Memory B cell (primary cell): ENCODE measurements at regions not wholly inside any gene's neighbourhood (a gene's known extent, or its start where the extent isn't known, plus 50 kb on each side); places are given as distances from the start of the nearest gene placed in this dataset.

Experiments
- ATAC-seq: fragments of 150-1000 bp; cut with Tn5 transposase; 2 replicates; pipeline ENCODE4 v1.10.0; 2021; ENCODE audit warnings: low read depth, mild to moderate bottlenecking, moderate library complexity
- DNase-seq, 2 donors: peaks; one replicate each; pipeline ENCODE4 v3.0.0; 2022; ENCODE audit warnings: low spot score in 2 of 2
- H3K27ac Mint-ChIP-seq: one replicate; pipeline ENCODE4 v1.8.0; 2022; ENCODE audit warnings: mild to moderate bottlenecking, moderate library complexity, mixed read lengths
- H3K27me3 Mint-ChIP-seq: one replicate; pipeline ENCODE4 v1.8.0; 2022; ENCODE audit warnings: mixed read lengths
- H3K36me3 Mint-ChIP-seq: one replicate; pipeline ENCODE4 v1.8.0; 2022; ENCODE audit warnings: mild to moderate bottlenecking, mixed read lengths
- H3K4me1 Mint-ChIP-seq: one replicate; pipeline ENCODE4 v1.8.0; 2022; ENCODE audit warnings: mixed read lengths
- H3K4me3 Mint-ChIP-seq: one replicate; pipeline ENCODE4 v1.8.0; 2022; ENCODE audit warnings: mild to moderate bottlenecking, moderate library complexity, mixed read lengths
- H3K9me3 Mint-ChIP-seq: one replicate; pipeline ENCODE4 v1.8.0; 2022; ENCODE audit warnings: mixed read lengths

DNA sequence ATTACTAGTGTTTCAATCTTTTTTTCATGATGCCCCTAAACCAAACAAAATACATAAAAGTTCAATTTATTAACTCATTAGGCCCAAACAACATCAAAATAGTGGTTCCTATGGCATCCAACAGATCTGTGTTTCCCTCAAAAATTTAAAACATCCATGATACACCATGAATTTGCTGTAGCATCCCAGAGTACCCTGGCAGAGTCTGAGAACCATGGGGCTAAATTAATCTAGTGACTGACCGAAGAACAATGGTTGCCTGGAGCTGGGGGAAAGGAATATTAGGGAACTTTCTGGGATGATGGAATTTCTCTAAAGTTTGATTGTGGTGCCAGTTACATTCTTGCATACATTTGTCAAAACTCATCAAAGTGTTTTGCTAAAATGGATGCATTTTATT lies 79.5 kb upstream of the TRIO start:
- ATAC-seq (no peak), DNase-seq (no peak)
- peaks cover 3% of the 10 kb centered on the region for H3K9me3 Mint-ChIP-seq
- no peaks in the 10 kb centered on the region for H3K4me1 Mint-ChIP-seq
- peaks cover 8% of the 10 kb centered on the region for H3K27me3 Mint-ChIP-seq
- H3K27ac Mint-ChIP-seq = no peak overlapping the region
- peaks cover 2% of the 10 kb centered on the region for H3K36me3 Mint-ChIP-seq
- no peak overlapping the region for H3K4me3 Mint-ChIP-seq

DNA sequence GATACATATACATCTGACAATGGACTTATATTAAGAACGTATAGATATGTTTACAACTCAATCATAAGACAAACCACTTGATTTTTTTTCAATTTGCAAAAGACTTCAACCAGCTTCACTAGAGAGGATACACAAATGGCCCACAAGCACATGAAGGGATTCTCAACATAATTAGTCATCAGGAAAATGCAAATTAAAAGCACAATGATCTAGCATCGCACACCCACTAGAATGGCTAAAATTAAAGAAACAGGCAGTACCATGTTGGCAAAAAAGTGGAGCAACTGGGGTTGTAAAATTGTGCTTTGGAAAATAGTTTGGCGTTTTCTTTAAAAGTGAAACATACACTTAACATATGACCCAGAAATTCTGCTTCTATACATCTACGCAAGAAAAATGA lies 80.0 kb upstream of the TRIO start:
- Mint-ChIP-seq H3K36me3 (peaks cover 2% of the 10 kb centered on the region), H3K4me1 (no peaks in the 10 kb centered on the region), H3K27me3 (peaks cover 8% of the 10 kb centered on the region), H3K9me3 (peaks cover 3% of the 10 kb centered on the region), H3K4me3 (no peak overlapping the region), H3K27ac (no peak overlapping the region)
- ATAC-seq (no peak), DNase-seq (no peak)

DNA sequence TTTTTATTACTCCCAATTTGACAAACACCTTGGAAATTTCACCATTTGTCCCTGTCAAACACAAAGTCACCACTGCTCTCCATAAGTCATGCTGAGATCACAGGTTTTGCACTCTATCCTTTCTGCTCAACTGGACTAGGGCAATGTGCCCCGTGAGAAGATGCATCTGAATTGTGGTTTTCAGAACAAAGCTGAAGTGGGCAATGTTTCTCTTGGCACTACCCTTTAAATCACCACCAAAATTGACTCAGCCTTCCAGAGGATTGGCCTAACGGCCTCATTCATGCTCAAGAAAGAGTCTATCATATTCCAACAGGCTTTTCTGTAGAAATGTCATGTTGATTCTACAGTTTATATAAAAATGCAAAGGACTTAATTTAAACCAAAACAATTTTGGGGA lies 81.0 kb upstream of the TRIO start:
- no peaks in the 10 kb centered on the region for H3K4me1 Mint-ChIP-seq
- no peak overlapping the region for H3K27ac Mint-ChIP-seq
- ATAC-seq = no peak
- DNase-seq = no peak
- peaks cover 2% of the 10 kb centered on the region for H3K36me3 Mint-ChIP-seq
- peaks cover 3% of the 10 kb centered on the region for H3K9me3 Mint-ChIP-seq
- H3K4me3 Mint-ChIP-seq = no peak overlapping the region
- H3K27me3 Mint-ChIP-seq = peaks cover 8% of the 10 kb centered on the region

DNA sequence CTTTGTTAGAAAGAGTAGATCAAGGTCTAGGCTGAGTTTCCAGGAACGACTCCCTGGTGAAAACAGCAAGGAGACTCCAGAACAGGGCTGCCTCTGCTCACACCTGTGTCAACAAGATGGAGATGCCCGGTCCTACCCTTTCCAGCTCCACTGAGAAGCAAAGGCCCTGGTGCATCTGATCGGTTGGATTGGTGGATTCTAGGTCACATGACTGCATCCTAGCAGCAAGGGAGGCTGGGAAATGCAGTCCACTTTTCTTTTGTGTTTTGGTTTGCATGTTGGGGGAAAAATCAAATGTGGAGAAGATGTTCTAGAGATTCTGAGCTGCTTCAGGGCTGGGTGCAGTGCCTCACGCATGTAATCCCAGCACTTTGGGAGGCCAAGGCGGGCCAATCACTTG lies 82.0 kb upstream of the TRIO start:
- ATAC-seq = no peak
- Mint-ChIP-seq H3K27ac (no peak overlapping the region), H3K27me3 (peaks cover 6% of the 10 kb centered on the region), H3K9me3 (peaks cover 3% of the 10 kb centered on the region), H3K4me1 (no peaks in the 10 kb centered on the region), H3K4me3 (no peak overlapping the region), H3K36me3 (peaks cover 2% of the 10 kb centered on the region)
- DNase-seq = no peak

DNA sequence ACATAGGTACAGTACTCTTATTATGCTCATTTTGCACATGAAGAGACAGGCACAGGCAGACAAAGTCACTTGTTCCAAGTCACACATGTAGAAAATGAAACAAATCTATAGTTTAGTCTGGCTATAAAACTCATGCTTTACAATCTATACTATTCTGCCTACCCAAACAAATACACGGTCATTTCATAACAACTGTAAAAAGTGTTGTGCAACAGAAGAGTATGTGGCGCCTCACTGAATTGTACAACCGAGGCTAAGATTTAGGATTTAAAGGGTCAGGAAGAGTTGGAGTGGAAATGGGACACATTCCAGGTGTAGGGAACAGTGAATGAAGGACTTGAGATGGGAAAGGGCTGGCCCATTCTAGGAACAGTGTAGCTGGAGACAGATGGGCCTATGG lies 82.9 kb upstream of the TRIO start:
- peaks cover 3% of the 10 kb centered on the region for H3K9me3 Mint-ChIP-seq
- peaks cover 6% of the 10 kb centered on the region for H3K27me3 Mint-ChIP-seq
- H3K36me3 Mint-ChIP-seq = peaks cover 2% of the 10 kb centered on the region
- no peaks in the 10 kb centered on the region for H3K4me1 Mint-ChIP-seq
- no peak for DNase-seq
- ATAC-seq = no peak
- no peak overlapping the region for H3K4me3 Mint-ChIP-seq
- no peak overlapping the region for H3K27ac Mint-ChIP-seq

DNA sequence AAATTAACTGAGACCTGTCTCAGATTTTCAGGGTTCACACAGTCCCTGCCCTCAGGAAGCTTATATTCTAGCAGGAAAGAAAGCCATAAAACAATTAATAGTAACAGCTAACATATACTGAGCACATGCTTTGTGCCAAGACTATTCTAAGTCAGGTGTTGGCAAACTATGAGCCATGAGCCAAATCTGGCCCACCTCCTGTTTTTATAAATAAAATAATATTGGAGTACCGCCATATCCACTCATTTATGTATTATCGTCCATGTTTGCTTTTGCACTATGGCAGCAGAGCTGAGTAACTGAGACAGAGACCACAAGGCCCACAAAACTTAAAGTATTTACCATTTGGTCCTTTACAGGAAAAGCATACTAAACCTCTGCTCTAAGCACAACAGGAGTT lies 83.3 kb upstream of the TRIO start:
- peaks cover 6% of the 10 kb centered on the region for H3K27me3 Mint-ChIP-seq
- DNase-seq (no peak), ATAC-seq (no peak)
- no peaks in the 10 kb centered on the region for H3K4me1 Mint-ChIP-seq
- no peak overlapping the region for H3K27ac Mint-ChIP-seq
- H3K4me3 Mint-ChIP-seq = no peak overlapping the region
- H3K9me3 Mint-ChIP-seq = peaks cover 3% of the 10 kb centered on the region
- H3K36me3 Mint-ChIP-seq = peaks cover 2% of the 10 kb centered on the region

DNA sequence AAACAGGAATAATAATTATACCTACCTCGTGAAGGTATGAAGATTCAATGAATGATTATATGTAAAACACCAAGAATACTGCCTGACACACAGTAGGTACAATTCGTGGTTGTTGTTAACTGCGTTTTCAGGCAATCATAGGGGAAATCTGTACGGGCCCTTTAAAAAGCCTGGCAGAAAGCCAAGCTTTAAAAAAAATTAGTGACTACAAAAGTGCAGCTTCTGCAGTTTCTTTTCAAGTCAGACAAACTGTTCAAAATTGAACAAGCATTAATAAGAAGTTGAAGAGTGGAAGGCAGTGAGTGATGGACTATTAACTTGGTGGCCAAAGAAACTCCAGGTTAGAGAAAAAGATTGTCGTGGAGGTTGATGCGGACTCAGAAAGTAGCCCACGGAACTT lies 85.9 kb upstream of the TRIO start:
- Mint-ChIP-seq H3K36me3 (peaks cover 2% of the 10 kb centered on the region), H3K9me3 (peaks cover 3% of the 10 kb centered on the region), H3K4me3 (no peak overlapping the region), H3K27ac (no peak overlapping the region), H3K27me3 (peaks cover 9% of the 10 kb centered on the region), H3K4me1 (no peaks in the 10 kb centered on the region)
- DNase-seq (no peak), ATAC-seq (no peak)

DNA sequence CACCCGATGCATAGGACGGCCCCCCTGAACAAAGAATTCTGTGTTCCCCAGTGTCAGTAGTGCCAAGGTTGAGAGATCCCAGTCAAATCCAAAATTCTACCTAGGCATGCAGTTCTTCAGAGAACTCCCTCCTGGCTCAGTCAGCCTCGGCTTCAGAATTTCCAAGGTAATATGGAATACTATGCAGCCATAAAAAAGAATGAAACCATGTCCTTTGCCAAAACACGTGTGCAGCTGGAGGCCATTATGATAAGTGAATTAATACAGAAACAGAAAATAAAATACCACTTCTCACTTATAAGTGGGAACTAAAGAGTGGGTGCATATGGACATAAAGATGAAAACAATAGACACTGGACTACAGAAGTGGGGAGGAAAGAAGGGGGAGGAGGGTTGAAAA lies 87.1 kb upstream of the TRIO start:
- Mint-ChIP-seq H3K27me3 (peaks cover 9% of the 10 kb centered on the region), H3K4me3 (no peak overlapping the region), H3K9me3 (peaks cover 3% of the 10 kb centered on the region), H3K4me1 (no peaks in the 10 kb centered on the region), H3K36me3 (peaks cover 2% of the 10 kb centered on the region), H3K27ac (no peak overlapping the region)
- ATAC-seq = no peak
- no peak for DNase-seq

DNA sequence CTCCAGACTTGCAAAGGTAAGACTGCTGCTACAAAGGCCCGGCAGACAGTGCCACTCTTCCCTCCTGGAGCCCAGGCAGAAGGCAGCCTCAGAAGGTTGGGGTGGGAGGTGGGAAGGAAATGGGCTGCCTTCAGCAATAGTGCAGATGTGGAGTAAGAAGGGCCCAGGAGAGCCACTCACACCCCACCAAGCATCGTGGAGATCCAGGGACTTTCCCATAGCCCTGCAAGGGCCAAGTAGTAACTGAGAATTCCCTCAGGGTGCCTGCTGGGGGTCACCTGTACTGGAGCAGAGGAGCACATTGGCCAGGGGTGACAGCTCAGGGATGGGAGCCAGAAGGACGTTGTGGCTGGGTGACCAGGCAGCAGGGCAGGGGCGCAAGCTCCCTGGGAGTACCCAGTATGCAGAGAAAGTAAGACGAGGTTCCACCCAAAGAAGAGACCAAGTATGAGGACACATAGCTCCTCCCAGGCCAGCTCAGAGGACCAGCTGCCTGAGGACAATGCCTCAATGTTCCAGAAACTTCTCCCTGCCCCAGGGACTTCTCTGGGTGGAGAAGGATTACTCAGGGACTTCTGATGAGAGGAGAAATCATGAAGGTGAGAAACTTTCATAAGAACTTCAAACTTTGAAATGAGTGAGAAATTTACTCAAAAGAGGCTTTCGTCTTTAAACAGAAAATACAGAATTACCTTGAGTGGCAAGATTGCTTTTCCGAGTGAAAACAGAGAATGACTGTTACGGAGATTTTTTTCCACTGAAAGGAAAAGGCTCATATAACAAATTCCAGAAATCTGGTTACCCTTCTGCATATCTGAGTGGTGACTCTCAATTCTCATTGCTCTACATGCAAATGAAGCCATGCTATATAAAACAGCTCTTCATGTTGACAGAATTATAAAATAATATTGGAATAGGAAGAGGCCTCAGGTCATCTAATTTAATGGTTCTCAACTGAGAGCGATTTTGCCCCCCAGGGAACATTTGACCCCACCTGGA lies 87.9 kb upstream of the TRIO start:
- no peak overlapping the region for H3K4me3 Mint-ChIP-seq
- H3K27ac Mint-ChIP-seq = no peak overlapping the region
- H3K4me1 Mint-ChIP-seq = no peaks in the 10 kb centered on the region
- peaks cover 4% of the 10 kb centered on the region for H3K27me3 Mint-ChIP-seq
- H3K36me3 Mint-ChIP-seq = peaks cover 1% of the 10 kb centered on the region
- no peak for DNase-seq
- H3K9me3 Mint-ChIP-seq = no peaks in the 10 kb centered on the region
- ATAC-seq = no peak

DNA sequence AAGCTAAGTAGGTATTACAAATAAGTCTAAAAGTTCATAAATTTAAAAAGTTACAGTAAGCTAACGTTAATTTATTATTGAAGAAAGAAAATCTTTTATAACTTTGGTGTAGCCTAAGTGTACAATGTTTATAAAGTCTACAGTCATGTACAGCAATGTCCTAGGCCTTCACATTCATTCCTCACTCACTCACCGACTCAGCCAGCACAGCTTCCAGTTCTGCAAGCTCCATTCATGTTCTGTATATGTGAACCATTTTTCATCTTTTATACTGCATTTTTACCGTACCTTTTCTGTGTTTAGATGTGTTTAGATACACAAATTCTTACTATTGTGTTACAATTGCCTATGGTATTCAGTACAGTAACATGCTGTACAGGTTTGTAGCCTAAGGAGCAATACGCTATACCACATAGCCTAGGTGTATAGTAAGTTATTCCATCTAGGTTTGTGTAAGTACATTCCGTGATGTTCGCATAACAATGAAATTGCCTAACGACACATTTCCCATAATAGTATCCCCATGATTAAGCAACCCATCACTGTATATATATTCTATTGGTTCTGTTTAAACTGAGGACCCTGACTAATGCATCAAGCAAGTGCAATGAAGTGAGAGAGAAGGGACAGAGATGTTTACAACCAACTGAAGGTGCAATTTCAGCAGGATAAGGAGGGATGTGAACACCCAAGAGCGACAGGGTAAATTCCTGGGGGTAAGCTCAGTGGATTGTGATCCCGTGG lies 88.9 kb upstream of the TRIO start:
- Mint-ChIP-seq H3K27ac (no peak overlapping the region), H3K9me3 (no peaks in the 10 kb centered on the region), H3K4me3 (no peak overlapping the region), H3K36me3 (no peaks in the 10 kb centered on the region), H3K27me3 (peaks cover 3% of the 10 kb centered on the region), H3K4me1 (no peaks in the 10 kb centered on the region)
- DNase-seq (no peak), ATAC-seq (no peak)

DNA sequence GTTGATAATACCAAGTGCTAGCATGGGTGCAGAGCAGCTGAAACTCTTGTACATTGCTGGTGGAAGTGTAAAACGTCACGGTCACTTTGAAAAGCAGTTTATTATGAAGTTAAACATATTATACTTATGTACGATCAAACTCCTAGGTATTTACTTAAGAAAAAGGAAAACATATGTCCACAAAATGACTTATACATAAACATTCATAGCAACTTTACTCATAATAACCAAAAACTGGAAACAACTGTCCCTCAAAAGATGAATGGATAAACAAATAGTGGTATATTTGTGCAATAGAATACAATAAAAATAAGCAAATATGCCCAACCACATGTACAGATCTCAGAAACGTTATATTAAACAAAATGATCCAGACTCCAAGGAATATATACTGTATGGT lies 92.3 kb upstream of the TRIO start:
- no peak overlapping the region for H3K4me3 Mint-ChIP-seq
- H3K4me1 Mint-ChIP-seq = no peaks in the 10 kb centered on the region
- peaks cover 2% of the 10 kb centered on the region for H3K9me3 Mint-ChIP-seq
- no peak for ATAC-seq
- peaks cover 9% of the 10 kb centered on the region for H3K27me3 Mint-ChIP-seq
- H3K27ac Mint-ChIP-seq = no peak overlapping the region
- no peak for DNase-seq
- no peaks in the 10 kb centered on the region for H3K36me3 Mint-ChIP-seq

DNA sequence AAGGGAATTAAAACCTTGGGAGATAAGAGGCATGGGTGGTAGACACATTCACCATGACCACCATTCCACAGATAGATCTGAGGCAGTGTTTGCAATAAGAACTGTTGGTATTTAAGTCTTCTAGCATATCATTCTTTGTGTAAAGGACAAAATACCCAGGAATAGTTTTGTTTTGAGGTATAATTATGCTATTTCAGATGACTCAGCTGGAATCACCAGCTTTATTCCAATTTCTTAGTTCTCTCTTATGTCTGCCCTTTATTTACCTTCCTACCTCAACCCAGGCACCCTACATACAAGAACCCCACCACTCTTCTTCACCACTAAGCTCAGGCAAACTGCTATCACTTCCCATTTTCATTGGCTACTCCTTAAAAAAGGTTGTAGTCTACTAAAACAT lies 94.7 kb upstream of the TRIO start:
- no peaks in the 10 kb centered on the region for H3K4me1 Mint-ChIP-seq
- no peaks in the 10 kb centered on the region for H3K36me3 Mint-ChIP-seq
- peaks cover 9% of the 10 kb centered on the region for H3K27me3 Mint-ChIP-seq
- no peak overlapping the region for H3K27ac Mint-ChIP-seq
- H3K9me3 Mint-ChIP-seq = peaks cover 2% of the 10 kb centered on the region
- ATAC-seq (no peak), DNase-seq (no peak)
- H3K4me3 Mint-ChIP-seq = no peak overlapping the region

DNA sequence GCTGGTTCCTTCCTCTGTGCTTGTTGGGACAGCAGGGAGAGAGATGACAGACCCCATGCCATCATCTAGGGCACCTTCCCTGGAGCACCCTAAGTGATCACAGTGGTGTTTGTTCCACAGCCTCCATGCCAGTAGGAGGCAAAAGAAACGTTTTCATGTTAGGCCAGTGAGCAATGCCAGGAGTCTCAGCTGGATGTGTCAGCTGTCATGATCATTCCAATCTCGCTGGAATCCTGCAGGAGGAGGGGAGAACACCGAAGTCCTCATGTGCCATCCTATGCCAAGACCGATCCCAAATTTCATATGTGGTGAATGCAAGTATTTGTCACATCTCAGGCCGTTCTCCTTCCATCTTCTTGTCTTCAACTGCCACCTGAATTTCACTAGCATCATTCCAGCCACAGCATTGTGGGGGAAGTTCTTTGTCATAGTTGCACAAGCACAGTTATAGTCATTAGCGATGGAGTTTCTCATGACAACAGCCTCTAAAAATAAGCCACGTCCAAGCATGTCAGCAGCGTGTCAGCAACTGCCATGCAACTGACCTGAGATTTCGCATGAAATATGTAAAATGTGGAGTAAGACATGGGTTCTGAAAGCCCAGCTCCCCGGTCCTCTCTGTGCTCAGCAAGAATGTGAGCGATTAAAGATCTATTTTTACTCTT lies 97.2 kb upstream of the DNAH5 start:
- H3K27ac Mint-ChIP-seq = no peak overlapping the region
- DNase-seq (no peak), ATAC-seq (no peak)
- no peaks in the 10 kb centered on the region for H3K36me3 Mint-ChIP-seq
- H3K27me3 Mint-ChIP-seq = peaks cover 26% of the 10 kb centered on the region
- no peak overlapping the region for H3K4me3 Mint-ChIP-seq
- no peaks in the 10 kb centered on the region for H3K4me1 Mint-ChIP-seq
- no peaks in the 10 kb centered on the region for H3K9me3 Mint-ChIP-seq

DNA sequence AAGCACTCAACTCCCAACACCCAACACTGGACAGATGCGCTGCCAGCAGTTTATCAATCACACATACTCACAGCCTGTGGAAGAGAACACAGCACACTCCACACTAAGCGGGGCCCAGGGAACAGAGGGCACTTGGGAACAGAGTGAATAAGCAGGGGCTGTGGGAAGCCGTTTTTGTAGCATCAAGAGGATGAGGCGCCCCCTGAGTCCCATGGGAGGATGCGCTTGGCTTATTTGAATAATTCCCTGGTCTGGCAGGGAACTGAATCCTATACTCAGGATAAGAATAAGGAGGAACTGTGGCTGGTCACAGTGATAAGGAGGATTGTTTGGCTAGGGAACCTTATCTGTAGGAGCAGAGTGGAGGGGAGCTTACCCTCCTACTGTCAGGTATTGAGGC lies 96.1 kb upstream of the DNAH5 start:
- Mint-ChIP-seq H3K27ac (no peak overlapping the region), H3K36me3 (no peaks in the 10 kb centered on the region), H3K4me3 (no peak overlapping the region), H3K4me1 (peaks cover 3% of the 10 kb centered on the region), H3K27me3 (peaks cover 23% of the 10 kb centered on the region), H3K9me3 (no peaks in the 10 kb centered on the region)
- ATAC-seq (no peak), DNase-seq (no peak)
